ENCODE measurements at regions not wholly inside any gene's neighbourhood (a gene's known extent, or its start where the extent isn't known, plus 50 kb on each side); places are given as distances from the start of the nearest gene placed in this dataset.

- TF ChIP-seq SP1 (IDR thresholded peaks at IDR 0.05; ENCODE audit: low read depth): no peak
- TF ChIP-seq MAX (IDR thresholded peaks at IDR 0.05): no peak
These were observed 960.6 kb downstream of the BRD1 start for GRCh38 chr22:48866906-48867681.
